ENCODE measurements at regions not wholly inside any gene's neighbourhood (a gene's known extent, or its start where the extent isn't known, plus 50 kb on each side); places are given as distances from the start of the nearest gene placed in this dataset.

GRCh38 chr16:65936096-65936495 lies 430.4 kb upstream of the CDH5 start:
- TF ChIP-seq ZFX (IDR thresholded peaks at IDR 0.05) (no peak), YY1 (IDR thresholded peaks at IDR 0.05; ENCODE audit: extremely low read depth, insufficient replicate concordance, low read depth, low read length) (no peak), EZH2phosphoT487 (IDR thresholded peaks at IDR 0.05; ENCODE audit: borderline replicate concordance) (no peak), TCF7L2 (IDR thresholded peaks at IDR 0.05; ENCODE audit: borderline replicate concordance, extremely low read depth, insufficient read depth, insufficient read length) (no peak), POLR2A (IDR thresholded peaks at IDR 0.05; ENCODE audit: borderline replicate concordance, extremely low read depth, insufficient read depth, insufficient read length) (no peak), EZH2 (IDR thresholded peaks at IDR 0.05) (no peak), CBX3 (IDR thresholded peaks at IDR 0.05; ENCODE audit: low read depth) (no peak), ZBTB33 (IDR thresholded peaks at IDR 0.05; ENCODE audit: extremely low read depth, insufficient replicate concordance, low read length) (no peak), CEBPB (IDR thresholded peaks at IDR 0.05; ENCODE audit: low read depth) (no peak), EGR1 (IDR thresholded peaks at IDR 0.05; ENCODE audit: low read depth) (no peak), RAD21 (IDR thresholded peaks at IDR 0.05; ENCODE audit: low read depth) (no peak), ZNF274 (IDR thresholded peaks at IDR 0.05; ENCODE audit: low read depth, low read length) (no peak), ATF3 (IDR thresholded peaks at IDR 0.05) (no peak), SIN3A (IDR thresholded peaks at IDR 0.05; ENCODE audit: low read depth) (no peak), ELF1 (IDR thresholded peaks at IDR 0.05; ENCODE audit: borderline replicate concordance, low read depth) (no peak), CTCF (IDR thresholded peaks at IDR 0.05 in 2 of 3, conservative IDR thresholded peaks at IDR 0.05 in 1 of 3; ENCODE audit: borderline replicate concordance in 1 of 3, insufficient read depth in 1 of 3, low read depth in 2 of 3, low read length in 2 of 3) (no peak), POLR2AphosphoS5 (IDR thresholded peaks at IDR 0.05; ENCODE audit: low read depth, low read length) (no peak), REST (IDR thresholded peaks at IDR 0.05; ENCODE audit: low read depth) (no peak), SRF (IDR thresholded peaks at IDR 0.05; ENCODE audit: low read depth) (no peak), SP1 (IDR thresholded peaks at IDR 0.05; ENCODE audit: low read depth) (no peak)
- POLR2A ChIA-PET = no interaction called here
- peaks cover 6% of the 10 kb centered on the region; the same call in 1 of the 2 replicates for H3K27me3 ChIP-seq (ENCODE audit: insufficient read depth, low read length)
- no peak overlapping the region for H3K4me3 ChIP-seq (replicated peaks in 1 of 2; ENCODE audit: low read depth in 1 of 2, low read length in 2 of 2)
- no peaks in the 10 kb centered on the region for H3K4me1 ChIP-seq (ENCODE audit: control insufficient read depth in 1 of 2, insufficient read depth in 2 of 2, low read length in 2 of 2)
- CTCF ChIA-PET = no interaction called here
- ATAC-seq (no peak), DNase-seq (ENCODE audit: low read depth, low spot score) (no peak)
- no peak overlapping the region for H2AFZ ChIP-seq (ENCODE audit: low read depth, low read length, poor library complexity, severe bottlenecking)
- no peaks in the 10 kb centered on the region for H3K36me3 ChIP-seq (ENCODE audit: control insufficient read depth in 1 of 2, insufficient read depth in 2 of 2, low read length in 2 of 2)
- no peaks in the 10 kb centered on the region for H3K9me3 ChIP-seq (ENCODE audit: control insufficient read depth in 1 of 2, insufficient read depth in 1 of 2, low read depth in 1 of 2, low read length in 2 of 2)
- intact Hi-C loops (cut with micrococcal nuclease) = loop anchor here (10.0 kb wide), 1 partner anchor 61 kb away; no protein-coding TSS in a partner anchor
- no peaks in the 10 kb centered on the region for H3K9me2 ChIP-seq (ENCODE audit: insufficient read depth)
- H3K27ac ChIP-seq (ENCODE audit: low read depth, low read length) = no peak overlapping the region
- H4K20me1 ChIP-seq (ENCODE audit: insufficient read depth) = no peaks in the 10 kb centered on the region
- H3K79me2 ChIP-seq (ENCODE audit: insufficient read depth, low read length) = no peaks in the 10 kb centered on the region
- no peak overlapping the region for H3K9ac ChIP-seq (ENCODE audit: low read length)
- no peak overlapping the region for H3K4me2 ChIP-seq (ENCODE audit: low read length)
- RAD21 ChIA-PET (ENCODE audit: low non-redundant PET in 1 of 2, low total read pairs in 2 of 2, uncharacterized antibody in 2 of 2, unreplicated experiment in 2 of 2) = no interaction called here
- BruUV-seq (replicated peaks) = no TSS peak
